Activated CD8-positive, alpha-beta memory T cell treated with anti-CD3 and anti-CD28 coated beads, Interleukin-2, amount 50 U/mL, for 4 hours (primary cell): ENCODE measurements at regions not wholly inside any gene's neighbourhood (a gene's known extent, or its start where the extent isn't known, plus 50 kb on each side); places are given as distances from the start of the nearest gene placed in this dataset.

Source experiments
- DNase-seq: peaks from one replicate; pipeline ENCODE4 v3.0.0-alpha.2; 2020

DNA sequence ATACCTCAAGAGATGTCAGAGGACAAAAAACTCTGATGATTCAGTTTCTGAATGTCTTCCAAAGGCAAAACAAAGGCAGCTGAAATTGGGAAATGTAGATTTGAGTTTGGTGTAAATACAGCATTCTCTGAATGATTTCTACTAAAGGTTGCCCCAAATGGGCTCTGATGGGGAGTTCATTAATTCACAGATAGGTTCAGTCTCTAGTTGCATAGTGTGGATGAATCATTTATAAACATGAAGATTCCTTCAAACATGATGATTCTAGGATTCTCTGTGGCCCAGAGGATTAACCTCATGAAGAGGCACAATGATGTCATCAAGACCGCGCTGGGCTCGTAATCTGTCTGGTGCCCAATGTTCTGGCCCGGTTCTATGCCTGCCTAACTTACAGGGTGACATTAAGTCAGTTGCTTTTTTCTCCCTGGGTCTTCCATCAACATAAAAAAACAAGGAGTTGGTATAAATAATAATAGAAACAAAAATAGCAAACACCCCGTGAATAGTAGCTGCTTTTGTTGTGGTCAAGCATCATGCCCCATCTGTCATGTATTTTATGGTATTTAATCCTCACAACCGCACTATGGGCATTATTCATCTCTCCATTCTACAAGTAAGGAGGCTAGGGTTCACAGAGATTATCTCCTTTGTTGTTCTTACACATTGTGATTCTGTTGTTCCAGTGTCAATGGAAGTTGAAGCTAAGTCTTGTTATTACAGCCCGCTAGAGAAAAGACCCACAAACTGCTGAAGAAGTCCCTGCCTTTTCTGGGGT, 509.6 kb upstream of the USP24 start:
- no peak for DNase-seq

DNA sequence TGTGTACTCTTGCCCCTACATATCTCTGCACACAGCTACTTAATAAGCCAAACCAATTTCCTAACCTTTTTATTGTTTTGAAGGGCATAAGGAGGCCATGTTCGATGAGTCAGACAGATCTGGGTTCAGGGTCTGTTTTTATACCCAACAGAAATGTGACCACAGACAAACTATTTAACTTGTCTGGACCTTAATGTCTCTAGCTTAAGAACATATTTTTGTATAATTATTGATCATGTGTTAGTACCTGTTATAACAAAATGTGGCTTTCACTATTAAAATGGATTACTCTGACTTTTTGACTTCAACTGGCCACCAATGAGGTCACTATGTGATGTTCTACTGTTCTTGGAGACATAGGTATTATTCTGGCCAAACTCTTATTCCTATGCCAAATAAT, 507.8 kb upstream of the USP24 start:
- DNase-seq, result no peak

DNA sequence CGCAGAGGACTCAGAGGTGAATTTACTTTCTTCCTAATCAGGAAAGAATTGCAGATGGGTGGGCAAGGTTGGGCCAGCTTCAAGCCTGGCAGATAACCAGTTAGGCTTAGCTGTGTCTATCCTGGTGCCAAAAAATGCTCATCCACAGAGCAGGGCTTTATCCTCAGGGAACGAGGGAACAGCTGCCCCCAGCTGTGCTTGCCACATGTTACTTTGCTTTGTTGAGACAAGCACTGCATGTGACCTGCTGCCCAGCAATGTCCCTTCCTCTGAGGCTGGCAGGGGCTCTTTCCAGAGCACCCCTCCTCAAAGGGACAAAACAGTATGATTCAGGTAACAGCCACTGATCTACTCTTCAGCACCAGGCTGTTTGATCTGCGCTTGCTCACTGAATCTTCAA, 505.1 kb upstream of the USP24 start:
- no peak for DNase-seq

DNA sequence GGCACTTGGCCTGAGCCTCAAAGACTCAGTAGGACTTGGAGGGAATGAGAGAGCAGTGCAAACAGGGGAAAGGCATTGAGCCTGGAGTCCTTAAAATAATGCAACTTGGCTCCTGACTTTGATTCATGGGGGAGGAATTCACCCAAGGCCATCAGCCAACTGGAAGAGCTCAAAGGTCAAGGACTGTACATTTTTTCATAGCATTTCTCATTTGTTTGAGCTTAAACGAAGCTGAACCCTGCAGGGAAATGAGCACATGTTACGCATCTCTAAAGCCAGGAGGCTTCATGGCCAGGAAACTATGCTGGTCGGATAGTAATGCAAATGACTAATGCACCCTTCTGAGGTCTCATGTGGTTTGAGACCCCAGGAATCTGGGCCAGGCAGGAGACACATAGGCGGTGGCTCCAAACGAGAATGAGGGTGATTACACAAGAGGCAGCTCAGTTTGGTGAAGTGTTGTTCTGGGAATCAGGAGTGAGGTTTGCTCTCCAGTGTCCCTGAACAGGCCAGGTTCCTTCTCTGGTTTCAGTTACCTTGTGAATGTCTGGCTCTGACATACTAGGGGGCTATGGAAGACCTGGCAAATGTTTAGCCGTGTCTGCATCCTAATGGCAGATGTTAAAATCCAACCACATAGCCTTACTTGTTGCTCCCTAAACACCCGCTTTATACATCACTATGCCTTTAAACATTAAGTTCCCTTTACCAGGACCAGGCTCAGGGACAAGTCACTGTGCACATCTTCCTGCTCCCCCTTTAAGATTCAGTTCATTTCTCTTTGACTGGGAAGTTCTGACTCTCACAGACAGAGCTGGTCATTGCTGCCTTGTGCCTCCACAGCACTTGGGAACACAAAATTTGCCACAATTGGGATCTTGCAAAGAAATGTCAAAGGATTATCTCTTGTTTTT, 503.9 kb upstream of the USP24 start:
- no peak for DNase-seq

DNA sequence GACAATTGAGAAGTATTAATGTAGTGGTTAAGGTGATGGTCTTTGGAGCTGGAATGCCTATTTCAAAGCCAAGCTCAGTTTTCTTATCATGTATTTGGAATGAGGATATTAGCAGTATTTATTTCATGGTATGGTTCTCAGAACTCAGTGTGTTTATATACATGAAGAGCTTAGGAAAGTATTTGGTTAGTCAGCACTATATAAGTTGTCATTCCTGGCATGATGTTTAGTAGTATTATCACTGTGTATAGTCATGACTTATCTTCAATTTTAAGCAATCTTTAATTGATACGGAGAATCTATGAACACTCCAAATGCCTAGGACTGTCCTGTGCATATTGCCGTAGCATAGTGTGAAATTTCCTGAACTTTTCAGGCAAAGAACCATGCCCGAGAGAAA, 501.9 kb upstream of the USP24 start:
- DNase-seq, result no peak

DNA sequence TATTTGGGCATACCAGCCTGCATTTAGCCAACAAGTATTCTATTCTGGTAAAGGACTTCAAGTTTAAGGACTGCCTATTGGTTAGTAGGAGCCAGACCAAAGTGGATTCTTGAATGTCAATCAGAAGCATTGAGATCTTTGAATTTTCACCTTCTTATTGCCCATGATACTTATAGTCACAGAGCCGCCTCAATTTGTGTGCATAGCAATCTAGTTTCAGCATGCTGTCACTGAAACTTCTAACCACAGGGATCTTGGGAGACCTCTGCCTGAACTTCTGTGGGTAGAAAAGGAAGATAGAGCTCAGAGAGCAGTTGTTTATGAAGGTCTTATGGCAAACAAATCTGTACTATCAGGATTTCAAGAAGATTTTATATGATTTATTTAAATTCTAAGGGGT, 501.4 kb upstream of the USP24 start:
- DNase-seq, result no peak

DNA sequence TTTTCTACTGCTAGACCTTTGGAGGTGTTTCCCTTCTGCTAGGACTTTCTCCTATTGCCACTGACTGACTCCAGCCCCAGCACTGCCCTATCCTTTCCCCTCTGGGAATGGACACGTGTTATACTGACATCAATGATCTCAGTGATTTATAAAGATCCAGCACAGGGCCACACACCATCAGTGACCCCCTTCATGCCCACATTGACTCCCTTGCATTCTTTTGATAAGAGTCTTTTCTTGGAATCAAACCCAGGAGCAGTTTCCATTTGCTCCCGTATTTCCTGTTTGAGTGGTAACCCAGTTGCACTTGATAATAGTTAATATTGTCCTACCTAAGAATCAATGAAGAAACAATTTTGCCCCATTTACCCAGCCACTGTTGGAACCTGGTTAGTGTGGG, 501.0 kb upstream of the USP24 start:
- DNase-seq, result no peak

DNA sequence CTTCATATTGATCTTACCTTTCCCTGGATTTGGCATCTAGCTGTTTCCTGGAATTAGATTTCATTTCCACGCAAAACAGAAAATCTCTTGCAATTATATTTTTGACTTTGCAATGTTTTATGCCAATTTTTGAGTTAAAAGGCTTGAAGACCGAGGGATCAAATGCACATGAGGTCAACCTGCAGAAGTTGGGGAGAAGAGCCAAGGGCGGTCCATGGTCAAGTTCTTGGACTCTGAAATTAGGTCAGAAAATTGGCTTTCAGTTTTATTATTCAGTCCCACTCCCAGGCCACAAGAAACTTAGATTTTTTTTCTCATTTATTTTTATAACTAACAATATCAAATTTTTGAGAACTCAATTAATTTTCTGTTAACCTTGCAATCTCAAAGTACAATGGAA, 499.1 kb upstream of the USP24 start:
- DNase-seq, result no peak

DNA sequence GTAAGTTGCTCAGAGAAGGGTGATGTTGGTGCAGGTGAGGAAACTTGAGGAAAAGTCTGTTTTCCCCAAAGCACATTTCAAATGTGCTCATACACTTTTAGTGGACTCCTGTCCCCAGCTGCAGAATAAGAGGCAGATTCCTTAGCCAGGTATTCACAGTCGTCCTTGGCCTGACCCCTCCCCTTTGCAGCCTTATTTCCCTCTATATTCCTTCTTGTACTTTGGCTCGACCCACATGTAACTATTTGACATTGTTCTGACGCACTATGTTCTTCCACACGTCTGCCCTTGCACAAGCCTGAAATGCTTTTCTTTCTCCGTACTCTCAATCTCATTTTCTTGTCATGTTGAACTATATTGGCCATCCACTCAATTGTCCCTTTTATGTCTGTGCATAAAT, 498.4 kb upstream of the USP24 start:
- DNase-seq, result no peak

DNA sequence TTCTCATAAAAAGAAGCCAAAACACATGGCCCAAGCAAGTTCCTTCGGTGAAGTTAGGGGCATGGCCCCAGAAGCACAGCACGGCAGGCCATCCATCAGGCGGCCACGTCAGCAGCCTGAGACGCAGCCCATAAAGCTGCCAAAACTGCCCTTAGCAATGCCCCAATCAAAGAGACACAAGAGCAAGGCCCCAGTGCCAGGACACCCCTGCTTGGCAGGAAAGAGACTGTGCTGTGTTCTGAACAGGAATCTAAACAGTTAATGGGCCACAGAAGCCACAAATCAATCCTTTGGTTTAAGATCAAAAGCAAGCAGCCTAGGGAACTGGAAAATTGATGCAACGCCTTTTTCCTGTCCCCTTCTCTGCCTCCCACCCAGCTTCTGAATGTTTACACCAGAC, 497.0 kb upstream of the USP24 start:
- no peak for DNase-seq

DNA sequence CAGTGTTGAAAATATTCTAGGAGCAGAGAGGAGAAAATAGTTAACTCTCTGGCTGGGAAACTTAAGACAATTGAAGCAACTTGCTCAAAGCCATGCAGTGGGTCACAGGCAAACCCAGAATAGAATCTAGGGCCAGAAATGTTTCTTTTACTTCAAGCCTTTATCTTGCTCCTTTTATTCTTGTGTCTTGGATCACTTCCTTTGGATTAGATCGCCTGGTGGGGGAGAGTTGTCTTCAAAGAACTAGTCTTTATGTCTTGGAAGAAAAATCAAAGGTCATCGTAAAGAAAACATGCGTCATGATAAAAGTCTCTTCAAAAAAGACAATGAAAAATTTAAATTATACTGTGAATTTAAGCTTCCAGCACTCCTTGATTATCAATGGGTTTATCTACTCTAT, 493.6 kb upstream of the USP24 start:
- DNase-seq, result no peak

DNA sequence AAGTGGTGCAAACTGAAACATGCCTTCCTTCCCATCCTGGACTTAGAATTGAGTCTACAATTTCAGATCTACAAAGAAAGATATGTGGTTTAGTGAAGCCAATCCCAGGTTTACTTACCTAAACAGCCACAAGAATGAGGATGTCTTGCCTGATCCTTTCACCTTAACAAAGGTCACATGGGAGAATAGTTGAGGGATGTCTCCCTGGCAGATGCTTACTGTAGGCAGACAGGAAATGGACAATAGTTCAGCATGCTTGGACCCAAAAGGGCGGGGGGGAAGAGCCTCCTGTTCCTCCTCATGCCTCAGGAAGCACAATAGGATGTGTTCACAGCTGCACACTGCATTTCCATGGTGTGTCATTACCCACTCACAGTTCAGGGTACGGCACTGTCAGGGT, 492.7 kb upstream of the USP24 start:
- no peak for DNase-seq

DNA sequence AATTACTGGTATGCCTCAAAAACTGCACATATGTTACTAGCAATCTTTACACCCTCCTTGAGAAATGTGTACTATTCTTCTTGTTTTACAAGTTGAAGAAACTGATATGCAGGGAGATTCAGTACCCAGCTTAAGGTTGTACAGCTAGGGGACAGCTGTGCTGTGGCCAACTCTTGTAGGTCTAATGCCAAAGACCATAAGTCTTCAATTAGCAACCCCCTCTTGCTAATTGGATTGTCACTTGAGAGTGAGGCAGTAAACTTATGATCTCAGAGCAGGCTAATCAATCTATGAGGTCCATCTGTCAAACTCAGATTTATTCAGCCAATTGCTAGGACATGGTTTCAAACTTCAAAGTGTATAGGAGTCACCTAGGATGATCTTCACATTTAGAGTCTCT, 492.0 kb upstream of the USP24 start:
- DNase-seq, result no peak

DNA sequence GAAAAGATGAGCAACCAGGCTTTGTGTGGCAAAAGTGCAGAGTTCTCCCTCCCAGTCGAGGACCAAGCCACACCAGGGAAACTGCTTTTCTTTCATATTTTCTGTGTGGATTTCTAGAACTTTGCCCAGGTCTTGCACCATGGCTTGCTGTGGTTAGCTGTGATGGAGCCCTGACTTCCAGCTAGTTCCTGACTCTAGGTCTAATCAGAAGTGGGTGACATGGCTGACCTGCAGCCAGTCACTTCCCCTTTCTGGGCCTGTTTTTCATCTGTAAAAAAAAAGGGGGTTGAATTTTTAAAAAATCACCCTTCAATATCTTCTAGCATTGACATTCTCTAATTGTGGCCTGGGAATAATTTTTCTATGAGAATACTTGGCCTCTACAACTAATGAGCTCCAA, 491.2 kb upstream of the USP24 start:
- no peak for DNase-seq

DNA sequence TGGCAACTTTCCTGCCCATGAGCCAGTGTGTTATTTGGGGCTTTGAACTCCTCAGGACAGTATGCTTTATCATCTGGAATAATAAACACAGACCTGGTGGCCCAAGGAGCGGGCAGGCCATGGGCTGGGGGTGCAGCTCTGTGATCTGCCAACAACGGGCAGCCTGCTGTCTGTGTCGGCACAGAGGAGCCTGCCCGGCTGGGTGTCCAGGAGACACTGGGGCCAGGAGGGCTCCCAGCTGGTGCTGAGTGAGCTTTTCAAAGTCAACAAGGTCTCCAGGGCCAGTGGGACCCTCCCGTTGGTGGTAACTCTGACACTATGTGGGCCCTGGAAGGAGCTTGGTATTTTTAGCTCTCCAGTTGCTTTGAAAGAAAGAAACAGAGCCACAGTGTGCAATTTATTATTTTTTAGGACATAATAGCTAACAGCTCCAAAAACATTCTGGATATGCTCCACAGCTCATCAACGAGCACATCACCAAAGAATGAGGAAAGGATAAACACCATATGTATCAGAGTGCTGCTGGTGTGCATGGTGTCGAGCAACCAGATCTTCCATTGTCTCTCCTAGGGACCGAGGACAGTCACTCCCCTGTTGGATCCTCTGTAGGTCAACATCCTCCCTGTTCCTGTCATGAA, 488.7 kb upstream of the USP24 start:
- no peak for DNase-seq

DNA sequence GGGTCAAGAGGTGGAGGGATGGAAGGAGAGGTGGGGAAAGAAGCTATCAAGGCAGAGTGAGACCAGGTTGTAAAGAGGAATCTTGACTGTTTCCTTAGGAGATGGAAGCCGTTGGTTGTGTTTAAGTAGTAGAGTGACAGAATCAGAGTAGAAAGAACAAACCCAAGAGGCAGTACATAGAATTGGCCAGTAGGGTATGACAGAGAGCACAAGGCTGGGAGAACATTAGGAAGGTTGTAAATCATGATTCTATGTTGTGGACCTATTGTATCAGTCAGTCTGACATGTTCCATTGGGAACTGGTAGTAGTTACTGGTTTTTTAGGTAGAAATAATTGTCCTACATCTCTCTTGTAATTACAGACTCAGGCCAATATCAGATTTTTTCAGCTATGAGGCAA, 486.9 kb upstream of the USP24 start:
- no peak for DNase-seq

DNA sequence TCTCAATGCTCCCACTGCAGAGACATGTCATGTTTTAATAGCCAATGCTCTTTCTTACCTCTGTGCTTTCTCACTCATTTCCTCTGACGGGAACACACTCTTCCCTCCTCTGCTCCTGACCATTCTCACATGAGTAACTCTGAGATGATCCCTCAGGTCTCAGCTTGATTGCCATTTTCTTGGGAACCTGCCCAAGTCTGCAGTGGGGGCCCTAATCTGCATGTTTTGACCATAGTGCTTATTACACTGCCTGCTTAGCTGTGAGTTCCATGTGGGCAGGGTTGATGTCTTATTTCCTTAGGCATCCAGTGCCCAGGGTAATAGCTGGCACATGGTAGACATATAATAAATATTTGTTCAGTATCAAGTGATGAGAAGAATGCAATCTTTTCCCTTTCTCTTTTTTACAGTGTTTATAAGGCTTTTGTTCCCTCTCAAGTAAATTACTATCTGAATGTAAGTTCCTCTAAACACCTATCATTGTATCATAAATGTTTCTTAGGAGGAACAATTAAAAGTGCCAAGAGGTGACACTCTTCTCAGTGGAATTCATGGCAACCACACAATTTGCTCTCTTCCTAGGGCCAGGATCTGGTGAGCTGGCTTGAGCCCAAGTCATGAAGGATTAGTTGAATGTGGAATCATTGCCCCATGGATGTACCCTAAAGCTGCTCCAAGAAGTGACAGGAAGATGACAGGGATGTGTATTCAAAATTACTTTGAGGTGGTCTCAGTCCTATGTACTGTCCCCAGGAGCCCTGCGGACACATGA, 485.4 kb upstream of the USP24 start:
- DNase-seq, result no peak

DNA sequence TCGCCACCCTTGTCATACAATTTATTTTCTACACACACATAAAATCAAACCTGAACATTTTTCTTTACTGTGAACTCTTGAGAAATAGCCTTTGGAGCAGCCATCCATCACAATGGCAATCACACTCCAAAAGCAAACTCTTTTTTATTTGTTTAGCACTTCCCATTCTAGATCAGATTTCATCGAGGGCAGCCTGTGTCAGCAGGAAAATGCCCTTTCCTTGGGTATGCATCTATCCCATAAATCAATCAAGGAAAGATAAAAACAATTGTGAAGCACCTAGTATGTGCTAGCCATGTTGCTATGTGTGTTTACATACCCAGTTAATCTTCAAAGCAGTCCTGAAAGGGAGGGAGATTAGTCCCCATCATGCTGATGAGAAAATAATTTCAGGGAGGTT, 484.1 kb upstream of the USP24 start:
- no peak for DNase-seq

DNA sequence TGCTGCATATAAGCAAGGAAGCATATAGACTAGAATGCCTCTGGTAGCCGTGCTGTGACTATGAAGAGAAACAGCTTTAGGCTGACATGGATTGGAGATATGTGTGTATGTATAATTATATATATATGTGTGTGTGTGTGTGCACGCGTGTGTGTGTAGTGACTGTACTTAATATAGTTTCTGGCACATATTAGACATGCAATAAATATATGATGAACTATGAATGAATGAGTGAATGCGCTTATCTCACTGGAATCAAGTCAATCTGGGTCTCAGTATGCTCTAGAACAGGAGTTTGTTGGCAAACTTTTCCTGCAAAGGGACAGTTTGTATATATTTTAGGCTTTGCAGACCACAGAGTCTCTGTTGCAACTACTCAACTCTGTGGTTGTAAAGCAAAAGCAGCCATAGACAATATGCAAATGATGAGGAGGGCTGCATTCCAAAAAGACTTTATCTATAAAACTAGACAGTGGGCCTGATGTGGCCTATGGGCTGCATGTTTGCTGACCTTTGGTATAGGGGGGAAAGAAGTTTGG, 482.9 kb upstream of the USP24 start:
- no peak for DNase-seq

DNA sequence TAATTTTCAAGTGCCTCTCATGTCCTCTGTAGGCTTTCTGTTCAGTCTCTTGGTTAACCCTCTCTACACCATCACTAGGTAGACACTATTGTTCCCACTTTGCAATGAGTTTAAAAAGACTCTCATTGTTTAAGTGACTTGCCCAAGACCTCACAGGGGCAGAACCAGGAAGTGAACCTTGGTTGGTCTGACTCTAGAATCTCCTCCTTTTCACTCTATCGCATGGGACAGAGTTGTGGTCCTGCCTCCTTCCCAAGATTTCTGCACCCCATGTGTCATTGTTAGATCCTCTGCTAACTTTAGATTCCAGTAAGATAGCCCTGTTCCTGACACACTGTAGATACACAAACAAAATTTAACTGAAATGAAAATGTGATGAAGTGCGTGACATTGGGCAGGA, 481.7 kb upstream of the USP24 start:
- no peak for DNase-seq

DNA sequence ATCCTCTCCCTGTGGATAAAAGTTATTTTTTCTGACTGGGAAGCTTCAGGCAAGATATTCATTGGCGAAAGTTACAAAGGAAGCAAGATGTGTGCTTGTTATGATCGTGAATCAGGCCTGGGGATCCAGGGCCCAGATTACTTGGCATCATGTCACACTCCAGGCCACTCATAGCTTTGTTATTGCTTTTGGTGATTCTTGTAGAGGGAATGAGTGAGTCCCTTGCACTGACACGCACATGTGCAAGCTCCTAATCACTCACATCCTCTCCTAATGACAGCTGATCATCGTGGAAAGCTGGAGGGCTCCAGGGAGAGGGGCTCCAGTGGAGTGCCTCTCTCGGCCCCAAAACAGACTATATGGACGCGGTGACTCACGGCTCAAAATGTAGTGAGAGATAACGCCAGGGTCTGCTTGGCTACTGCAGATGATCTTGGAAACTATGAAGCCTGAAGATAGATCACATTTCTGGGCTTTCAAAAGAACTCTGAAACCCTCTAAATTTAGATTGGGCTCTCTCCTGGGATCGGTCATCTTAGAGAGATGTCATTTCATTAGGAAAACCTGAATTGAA, 481.1 kb upstream of the USP24 start:
- DNase-seq, result no peak

DNA sequence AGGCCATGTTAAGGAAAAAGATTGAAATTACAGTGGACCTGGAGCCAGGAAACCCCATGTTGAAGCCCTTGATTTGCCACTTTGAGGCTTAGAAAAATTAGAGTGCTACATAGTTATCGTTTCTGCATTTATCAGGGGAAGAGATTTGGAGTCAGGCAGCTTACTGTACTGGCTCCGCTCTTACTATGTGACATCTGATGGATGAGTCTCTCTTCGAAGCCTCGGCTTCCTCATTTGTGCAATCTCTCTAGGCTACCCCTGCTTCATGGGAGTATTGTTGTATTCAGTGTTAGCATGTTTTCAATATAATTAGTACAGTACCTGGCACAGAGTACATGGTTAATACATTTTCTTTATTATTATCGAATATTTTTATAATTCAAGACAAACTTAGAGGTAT, 480.4 kb upstream of the USP24 start:
- DNase-seq, result no peak

DNA sequence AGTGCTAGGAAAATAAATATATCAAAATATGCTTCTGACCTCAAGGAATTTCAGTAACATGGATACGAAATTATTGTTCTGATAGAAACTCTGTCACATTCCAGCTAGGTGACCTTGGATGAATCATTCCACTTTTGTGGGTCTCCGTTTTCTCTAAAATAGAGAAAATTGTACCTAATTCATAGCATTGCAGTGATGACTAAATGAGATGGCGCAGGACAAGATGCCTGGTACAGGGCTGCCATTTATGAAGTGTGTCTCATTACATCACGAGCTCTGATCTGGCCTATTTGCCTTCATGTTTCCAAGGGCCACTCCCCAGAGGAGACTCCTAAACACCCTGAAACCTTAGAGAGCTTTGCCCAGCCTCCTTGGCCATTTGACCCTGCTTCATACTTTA, 480.0 kb upstream of the USP24 start:
- DNase-seq, result no peak
